Spinal cord (tissue), 9 donors: ENCODE measurements at regions not wholly inside any gene's neighbourhood (a gene's known extent, or its start where the extent isn't known, plus 50 kb on each side); places are given as distances from the start of the nearest gene placed in this dataset.
A peak's percentile ranks its signal among the peaks of the same experiment; 100 is the strongest.

Experiments used
- DNase-seq, 6 donors: peaks; one replicate each; pipeline versions ENCODE4 v3.0.0 to v3.0.0-alpha.2; 2013 to 2015; ENCODE audit warnings: low spot score in 6 of 6, low read depth in 4 of 6
- H3K27ac ChIP-seq: one replicate; pipeline ENCODE4 v1.5.1; 2013; ENCODE audit warnings: low read depth, low read length, control low read depth
- H3K27me3 ChIP-seq: one replicate; pipeline ENCODE4 v1.6.1; 2013; ENCODE audit warnings: low read length; ENCODE audit not compliant: control insufficient read depth, insufficient read depth
- H3K36me3 ChIP-seq: one replicate; pipeline ENCODE4 v1.6.1; 2013; ENCODE audit warnings: low read length; ENCODE audit not compliant: control insufficient read depth, insufficient read depth
- H3K4me1 ChIP-seq: one replicate; pipeline ENCODE4 v1.6.1; 2013; ENCODE audit warnings: low read length; ENCODE audit not compliant: control insufficient read depth, insufficient read depth
- H3K4me3 ChIP-seq: one replicate; pipeline ENCODE4 v1.5.1; 2013; ENCODE audit warnings: low read depth, low read length, control low read depth
- H3K9me3 ChIP-seq: one replicate; pipeline ENCODE4 v1.6.1; 2013; ENCODE audit warnings: low read length; ENCODE audit not compliant: control insufficient read depth, insufficient read depth
- WGBS: methylation state at CpG from one replicate; pipeline ENCODE4 v1.1.5; 2013; ENCODE audit warnings: missing lambda C conversion rate; ENCODE audit not compliant: insufficient coverage; 5-methylcytosine and 5-hydroxymethylcytosine counted together
- donor health status: healthy.

DNA sequence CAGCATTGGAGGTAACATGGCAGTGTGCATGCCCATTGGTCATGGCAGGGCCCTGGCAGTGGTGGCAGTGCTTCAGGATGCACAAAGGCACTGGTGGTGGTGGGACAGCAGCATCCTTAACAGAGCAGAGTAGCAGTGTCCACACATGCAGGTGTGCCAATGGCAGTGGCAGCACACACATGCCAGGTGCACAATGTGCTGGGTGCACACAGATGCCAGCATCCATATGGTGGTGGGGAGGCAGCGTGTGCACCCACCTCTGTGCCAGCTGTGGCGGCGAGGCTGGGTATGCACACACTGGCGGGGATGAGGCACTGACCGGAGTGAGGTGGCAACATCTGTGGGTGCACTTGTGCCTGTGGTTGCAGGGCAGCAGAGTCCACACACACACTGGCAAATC lies 150.6 kb downstream of the SI start:
- Histone ChIP-seq H3K9me3 (no peaks in the 10 kb centered on the region), H3K4me3 (no peak overlapping the region), H3K27me3 (no peaks in the 10 kb centered on the region), H3K4me1 (no peaks in the 10 kb centered on the region), H3K36me3 (no peaks in the 10 kb centered on the region), H3K27ac (no peak overlapping the region)
- WGBS, result 96% methylated on average over 5 of the region's 5 CpGs
- no peak for DNase-seq

DNA sequence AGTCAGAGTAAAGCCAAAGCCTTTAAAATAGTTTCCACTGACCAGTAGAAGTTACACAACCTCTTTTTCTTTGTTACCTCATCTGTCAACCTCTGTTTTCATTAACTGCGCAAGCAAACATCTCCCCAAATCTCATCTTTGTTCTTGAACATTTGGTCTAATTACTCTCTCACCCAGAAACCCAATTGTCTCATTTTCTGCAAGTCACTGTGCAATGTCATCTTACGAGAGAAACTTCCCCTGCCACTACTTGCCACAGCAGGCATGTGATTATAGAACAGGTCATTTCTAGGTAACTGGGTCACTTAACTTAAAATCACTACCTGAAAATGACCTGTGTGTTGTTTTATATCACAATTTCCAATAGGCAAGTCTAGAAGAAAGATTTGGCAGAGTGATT lies 159.4 kb downstream of the SI start:
- no peak overlapping the region for H3K27ac ChIP-seq
- H3K9me3 ChIP-seq, result no peaks in the 10 kb centered on the region
- no peaks in the 10 kb centered on the region for H3K36me3 ChIP-seq
- no peak overlapping the region for H3K4me3 ChIP-seq
- no peak for DNase-seq
- no peaks in the 10 kb centered on the region for H3K27me3 ChIP-seq
- no peaks in the 10 kb centered on the region for H3K4me1 ChIP-seq
- WGBS, result 88% methylated on average over 1 of the region's 2 CpGs

DNA sequence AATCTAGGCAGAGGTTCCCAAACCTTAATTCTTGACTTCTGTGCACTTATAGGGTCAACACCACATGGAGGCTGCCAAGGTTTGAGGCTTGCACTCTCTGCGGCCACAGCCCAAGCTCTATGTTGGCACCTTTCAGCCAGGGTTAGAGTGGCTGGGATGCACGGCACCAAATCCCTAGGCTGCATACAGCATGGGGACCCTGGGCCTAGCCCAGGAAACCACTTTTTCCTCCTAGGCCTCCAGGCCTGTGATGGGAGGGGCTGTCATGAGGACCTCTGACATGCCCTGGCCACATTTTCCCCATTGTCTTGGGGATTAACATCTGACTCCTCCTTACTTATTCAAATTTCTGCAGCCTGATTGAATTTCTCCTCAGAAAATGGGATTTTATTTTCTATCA lies 165.4 kb downstream of the SI start:
- no peak for DNase-seq
- Histone ChIP-seq H3K4me1 (no peaks in the 10 kb centered on the region), H3K27me3 (no peaks in the 10 kb centered on the region), H3K4me3 (no peak overlapping the region), H3K27ac (no peak overlapping the region), H3K36me3 (no peaks in the 10 kb centered on the region), H3K9me3 (no peaks in the 10 kb centered on the region)
- 91% methylated on average over 2 of the region's 2 CpGs for WGBS

DNA sequence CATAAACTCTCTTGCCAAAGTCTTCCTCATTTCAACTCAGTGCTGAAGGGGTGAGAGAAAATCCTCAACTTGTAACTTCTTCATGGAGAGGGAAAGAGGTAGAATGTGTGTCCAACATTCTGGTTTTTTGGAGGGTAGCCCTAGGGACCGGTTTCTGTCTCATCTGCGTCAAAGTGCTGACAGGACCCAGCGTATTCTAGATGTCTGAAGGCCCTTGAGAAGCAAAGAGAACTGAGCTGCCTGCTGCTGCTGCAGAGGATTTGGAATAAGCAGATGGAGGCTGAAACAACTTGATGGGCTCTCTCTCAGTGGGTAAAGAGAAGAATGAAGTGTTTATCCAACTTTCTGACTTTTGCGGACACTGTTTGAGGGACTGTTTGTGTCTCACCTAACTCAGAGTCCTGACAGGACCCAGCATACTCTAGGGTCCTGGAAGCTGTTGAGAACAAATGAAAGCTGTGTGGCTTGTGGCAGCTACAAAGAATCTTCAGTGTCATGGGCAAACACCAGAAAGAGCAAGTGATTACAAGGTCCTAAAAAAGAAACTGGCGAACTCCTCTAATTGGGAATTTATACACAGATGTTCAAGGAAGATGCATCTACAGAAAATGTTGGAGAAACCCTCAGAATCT lies 174.4 kb downstream of the SI start:
- peak in 1 of 6 donors; percentile 21 for DNase-seq
- Histone ChIP-seq H3K4me1 (no peaks in the 10 kb centered on the region), H3K9me3 (no peaks in the 10 kb centered on the region), H3K36me3 (no peaks in the 10 kb centered on the region), H3K27me3 (no peaks in the 10 kb centered on the region), H3K27ac (peak overlapping the region; percentile 12), H3K4me3 (no peak overlapping the region)
- 79% methylated on average over 5 of the region's 5 CpGs for WGBS

DNA sequence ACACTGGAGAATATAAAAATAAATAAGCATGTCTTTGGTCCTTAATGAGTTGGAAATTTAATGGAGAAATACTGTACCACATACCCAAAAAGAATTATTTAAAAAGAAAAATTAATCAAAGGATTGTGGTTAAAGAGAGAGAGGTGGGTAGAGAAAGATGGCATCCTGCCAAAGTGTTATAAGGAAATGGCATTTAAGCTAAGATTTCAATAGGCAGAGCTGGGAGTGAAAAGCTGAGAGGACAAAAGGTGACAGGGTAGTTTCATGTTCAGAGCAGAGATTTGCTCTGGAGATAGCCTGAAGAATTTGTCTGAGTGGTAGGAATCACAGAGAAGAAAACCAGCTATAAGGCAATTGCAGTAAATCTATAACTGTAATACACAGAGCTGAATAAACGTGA lies 181.0 kb downstream of the SI start:
- Histone ChIP-seq H3K9me3 (no peaks in the 10 kb centered on the region), H3K4me3 (no peak overlapping the region), H3K4me1 (no peaks in the 10 kb centered on the region), H3K27ac (no peak overlapping the region), H3K36me3 (no peaks in the 10 kb centered on the region), H3K27me3 (no peaks in the 10 kb centered on the region)
- no CpG with 5 or more reads among the region's 1 CpG for WGBS
- DNase-seq, result peak in 2 of 6 donors; percentile 6 to 53

DNA sequence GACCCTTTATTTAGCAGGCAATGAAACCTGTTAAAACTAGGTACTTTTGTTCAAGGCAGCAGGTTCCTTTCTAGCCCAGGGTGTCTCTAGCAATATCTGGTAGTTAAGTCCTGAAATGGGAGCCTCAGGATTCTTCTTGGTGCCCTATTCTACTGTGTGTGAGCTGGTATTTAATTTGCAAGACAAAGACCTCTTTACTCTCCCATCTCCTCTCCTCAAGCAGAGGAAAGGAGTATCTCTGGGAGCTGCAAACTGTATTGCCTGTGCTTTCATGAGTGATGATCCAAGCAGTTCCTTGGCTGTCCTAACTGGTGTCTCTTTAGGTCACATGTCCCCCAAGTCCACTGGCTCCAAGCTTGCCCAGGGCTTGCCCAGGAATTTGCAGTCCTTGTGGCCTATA lies 188.2 kb downstream of the SI start:
- Histone ChIP-seq H3K9me3 (no peaks in the 10 kb centered on the region), H3K27ac (no peak overlapping the region), H3K4me3 (no peak overlapping the region), H3K27me3 (no peaks in the 10 kb centered on the region), H3K36me3 (no peaks in the 10 kb centered on the region), H3K4me1 (no peaks in the 10 kb centered on the region)
- DNase-seq, result no peak

DNA sequence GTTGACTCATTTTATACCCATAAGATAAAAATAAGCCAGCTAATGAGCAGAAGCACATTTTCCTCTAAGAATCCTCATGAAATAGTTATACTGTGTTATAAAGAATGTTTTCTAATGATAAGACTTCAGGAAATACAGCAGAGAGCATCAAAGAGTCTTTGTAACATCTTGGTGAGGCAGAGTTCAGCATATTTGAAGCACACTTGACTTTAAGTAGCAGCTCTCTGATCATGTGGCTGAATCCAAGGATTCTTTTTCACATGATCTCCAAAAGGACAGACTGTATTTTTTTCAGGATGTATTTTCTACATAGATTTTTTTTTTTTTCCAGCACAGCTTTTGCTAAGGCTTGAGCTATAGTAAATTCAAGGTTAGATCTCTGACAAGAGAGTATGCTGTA lies 195.1 kb downstream of the SI start:
- Histone ChIP-seq H3K4me1 (no peaks in the 10 kb centered on the region), H3K36me3 (no peaks in the 10 kb centered on the region), H3K27ac (no peak overlapping the region), H3K9me3 (no peaks in the 10 kb centered on the region), H3K27me3 (no peaks in the 10 kb centered on the region), H3K4me3 (no peak overlapping the region)
- no peak for DNase-seq

DNA sequence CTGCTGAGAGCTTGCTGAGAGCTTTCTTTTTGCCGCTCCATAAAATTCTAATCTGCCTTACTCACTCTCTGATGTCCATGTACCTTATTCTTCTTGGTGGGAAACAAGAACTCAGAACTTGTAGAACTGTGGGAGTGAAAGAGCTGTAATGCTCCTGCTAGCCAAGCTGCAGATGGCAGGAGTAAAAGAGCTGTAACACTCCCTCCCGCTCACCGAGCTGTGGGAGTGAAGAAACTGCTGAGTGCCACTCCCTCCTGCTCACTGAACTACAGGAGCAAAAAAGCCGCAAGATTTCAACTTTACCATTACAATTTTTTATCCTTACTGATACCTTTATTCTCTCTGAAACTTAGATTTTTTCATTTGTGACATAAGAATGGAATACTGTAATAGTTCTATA lies 199.1 kb downstream of the SI start:
- H3K4me3 ChIP-seq, result no peak overlapping the region
- no peaks in the 10 kb centered on the region for H3K9me3 ChIP-seq
- no peaks in the 10 kb centered on the region for H3K36me3 ChIP-seq
- no peaks in the 10 kb centered on the region for H3K27me3 ChIP-seq
- no peaks in the 10 kb centered on the region for H3K4me1 ChIP-seq
- DNase-seq, result peak in 2 of 6 donors; percentile 22 to 29
- no peak overlapping the region for H3K27ac ChIP-seq
- no CpG with 5 or more reads among the region's 4 CpGs for WGBS

DNA sequence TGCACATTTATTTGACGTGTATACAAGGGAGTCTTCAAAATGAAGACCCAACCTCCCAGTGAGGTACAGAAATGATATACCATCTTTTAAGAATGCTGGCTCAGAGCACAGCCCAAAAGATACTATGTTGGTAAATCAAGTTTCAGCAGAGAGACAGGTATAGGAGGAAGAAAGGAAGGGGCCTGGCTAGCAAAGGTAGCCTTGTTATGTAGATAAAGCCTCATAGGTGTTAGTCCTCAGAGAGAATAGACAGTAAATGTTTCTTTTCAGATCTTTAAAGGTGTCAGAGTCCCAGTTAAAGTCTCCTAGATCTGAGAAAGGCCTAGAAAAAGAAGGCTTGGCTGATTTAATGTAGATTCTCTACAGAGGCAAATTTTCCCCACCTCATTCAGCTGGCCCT lies 213.8 kb downstream of the SI start:
- no peaks in the 10 kb centered on the region for H3K9me3 ChIP-seq
- H3K36me3 ChIP-seq, result no peaks in the 10 kb centered on the region
- H3K27me3 ChIP-seq, result no peaks in the 10 kb centered on the region
- H3K4me3 ChIP-seq, result no peak overlapping the region
- no peaks in the 10 kb centered on the region for H3K4me1 ChIP-seq
- no peak overlapping the region for H3K27ac ChIP-seq
- no CpG with 5 or more reads among the region's 1 CpG for WGBS
- no peak for DNase-seq

DNA sequence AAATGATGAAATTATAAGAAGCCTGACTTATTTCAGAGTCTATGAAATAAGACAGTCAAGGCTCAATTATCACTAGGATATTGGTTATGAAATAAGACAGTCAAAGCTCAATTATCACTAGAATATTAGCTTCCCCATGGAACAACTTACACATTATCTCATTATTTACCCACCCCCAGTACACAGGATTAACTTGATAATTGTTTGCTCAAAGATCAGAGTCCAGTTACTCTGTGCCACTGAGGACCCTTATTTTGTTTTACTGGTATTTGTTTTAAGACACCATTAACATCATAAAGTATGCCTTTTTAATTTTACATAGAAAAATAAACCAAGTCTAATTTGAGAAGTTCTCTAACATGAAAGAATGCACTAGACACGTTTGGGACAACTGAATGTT lies 225.4 kb downstream of the SI start:
- DNase-seq, result no peak
- Histone ChIP-seq H3K9me3 (no peaks in the 10 kb centered on the region), H3K4me1 (no peaks in the 10 kb centered on the region), H3K27me3 (no peaks in the 10 kb centered on the region), H3K27ac (no peak overlapping the region), H3K36me3 (no peaks in the 10 kb centered on the region), H3K4me3 (no peak overlapping the region)
- no CpG with 5 or more reads among the region's 1 CpG for WGBS
